Natural killer cell (primary cell): ENCODE measurements at regions not wholly inside any gene's neighbourhood (a gene's known extent, or its start where the extent isn't known, plus 50 kb on each side); places are given as distances from the start of the nearest gene placed in this dataset.

ENCODE experiments used
- ATAC-seq, 3 donors: fragments of 150-1000 bp in 2 of 3; fragments of 200-7000 bp in 1 of 3; cut with Tn5 transposase; 1 replicate in 1 of 3; 2 replicates in 2 of 3; pipeline ENCODE4 v1.10.0; 2021; ENCODE audit warnings: mild to moderate bottlenecking in 2 of 3, moderate library complexity in 2 of 3
- DNase-seq, 2 donors: peaks; one replicate each; pipeline versions ENCODE4 v3.0.0 to v3.0.0-alpha.2; 2013 to 2021; ENCODE audit warnings: mixed read lengths in 1 of 2
- H3K27ac ChIP-seq: one replicate; pipeline ENCODE4 v1.5.1; 2013; ENCODE audit warnings: mild to moderate bottlenecking, low read length
- H3K27me3 ChIP-seq: one replicate; pipeline ENCODE4 v1.6.1; 2013; ENCODE audit warnings: low read length; ENCODE audit not compliant: control insufficient read depth, insufficient read depth
- H3K36me3 ChIP-seq: one replicate; pipeline ENCODE4 v1.6.1; 2013; ENCODE audit warnings: low read length; ENCODE audit not compliant: control insufficient read depth, insufficient read depth
- H3K4me1 ChIP-seq: one replicate; pipeline ENCODE4 v1.6.1; 2013; ENCODE audit warnings: low read length; ENCODE audit not compliant: control insufficient read depth, insufficient read depth
- H3K4me3 ChIP-seq: one replicate; pipeline ENCODE4 v1.5.1; 2013; ENCODE audit warnings: low read length
- H3K9me3 ChIP-seq: one replicate; pipeline ENCODE4 v1.6.1; 2013; ENCODE audit warnings: low read length; ENCODE audit not compliant: control insufficient read depth, insufficient read depth
- H3K27ac Mint-ChIP-seq, 2 donors: one replicate each; pipeline ENCODE4 v1.8.0; 2022; ENCODE audit warnings: mild to moderate bottlenecking in 2 of 2, mixed read lengths in 2 of 2, moderate library complexity in 1 of 2
- H3K27me3 Mint-ChIP-seq, 2 donors: one replicate each; pipeline ENCODE4 v1.8.0; 2022; ENCODE audit warnings: low read depth in 2 of 2, mixed read lengths in 2 of 2
- H3K36me3 Mint-ChIP-seq: one replicate; pipeline ENCODE4 v1.8.0; 2022; ENCODE audit warnings: mixed read lengths
- H3K4me1 Mint-ChIP-seq, 2 donors: one replicate each; pipeline ENCODE4 v1.8.0; 2022; ENCODE audit warnings: mixed read lengths in 2 of 2
- H3K4me3 Mint-ChIP-seq: one replicate; pipeline ENCODE4 v1.8.0; 2022; ENCODE audit warnings: mild to moderate bottlenecking, moderate library complexity, mixed read lengths
- H3K9me3 Mint-ChIP-seq, 2 donors: one replicate each; pipeline ENCODE4 v1.8.0; 2022; ENCODE audit warnings: mixed read lengths in 2 of 2
- CTCF ChIP-seq: fragments of 200-600 bp; IDR thresholded peaks from one replicate; pipeline ENCODE4 v1.8.0; 2022; ENCODE audit warnings: antibody characterized with exemption
- WGBS: methylation state at CpG from one replicate; pipeline ENCODE4 v1.1.7; 2013; ENCODE audit warnings: missing lambda C conversion rate; ENCODE audit not compliant: insufficient coverage; 5-methylcytosine and 5-hydroxymethylcytosine counted together
- intact Hi-C: fragments of 100-400 bp; cut with micrococcal nuclease; formaldehyde crosslinking; loops from one replicate; pipeline ENCODE4 v1.14.2; 2022

GRCh38 chr11:131043251-131043650 lies 127.0 kb upstream of the SNX19 start:
- no peak for ATAC-seq
- Mint-ChIP-seq H3K4me1 (no peaks in the 10 kb centered on the region), H3K27ac (no peak overlapping the region), H3K27me3 (peaks cover 7 to 12% of the 10 kb centered on the region in 2 donors), H3K36me3 (no peaks in the 10 kb centered on the region), H3K4me3 (no peak overlapping the region), H3K9me3 (peaks cover 0 to 2% of the 10 kb centered on the region in 2 donors)
- Histone ChIP-seq H3K9me3 (no peaks in the 10 kb centered on the region), H3K27me3 (no peaks in the 10 kb centered on the region), H3K4me3 (no peak overlapping the region), H3K4me1 (no peaks in the 10 kb centered on the region), H3K27ac (no peak overlapping the region), H3K36me3 (no peaks in the 10 kb centered on the region)
- intact Hi-C loops = no loop called here
- TF ChIP-seq CTCF = no peak
- DNase-seq = no peak
- WGBS = 82% methylated on average over 1 of the region's 1 CpG

- Mint-ChIP-seq H3K9me3 (peaks cover 0 to 2% of the 10 kb centered on the region in 2 donors), H3K27ac (no peak overlapping the region), H3K27me3 (peaks cover 7% of the 10 kb centered on the region in 2 donors), H3K4me1 (no peaks in the 10 kb centered on the region), H3K36me3 (no peaks in the 10 kb centered on the region), H3K4me3 (no peak overlapping the region)
- intact Hi-C loops = no loop called here
- no peak for ATAC-seq
- no peak for TF ChIP-seq CTCF
- WGBS = 82% methylated on average over 5 of the region's 7 CpGs
- no peaks in the 10 kb centered on the region for H3K9me3 ChIP-seq
- no peaks in the 10 kb centered on the region for H3K27me3 ChIP-seq
- H3K36me3 ChIP-seq = no peaks in the 10 kb centered on the region
- no peaks in the 10 kb centered on the region for H3K4me1 ChIP-seq
- DNase-seq = no peak
- no peak overlapping the region for H3K4me3 ChIP-seq
- H3K27ac ChIP-seq = no peak overlapping the region
Observed at GRCh38 chr11:131044851-131045250, 128.6 kb upstream of the SNX19 start.

GRCh38 chr11:131052367-131052766 lies 136.1 kb upstream of the SNX19 start:
- H3K36me3 ChIP-seq = no peaks in the 10 kb centered on the region
- H3K4me1 ChIP-seq = no peaks in the 10 kb centered on the region
- H3K27ac ChIP-seq = no peak overlapping the region
- Mint-ChIP-seq H3K4me3 (no peak overlapping the region), H3K27me3 (peaks cover 0 to 3% of the 10 kb centered on the region in 2 donors), H3K4me1 (no peaks in the 10 kb centered on the region), H3K9me3 (peaks cover 0 to 2% of the 10 kb centered on the region in 2 donors), H3K36me3 (no peaks in the 10 kb centered on the region), H3K27ac (no peak overlapping the region)
- WGBS = 95% methylated on average over 3 of the region's 3 CpGs
- DNase-seq (no peak), ATAC-seq (no peak)
- intact Hi-C loops = no loop called here
- no peaks in the 10 kb centered on the region for H3K9me3 ChIP-seq
- no peak for TF ChIP-seq CTCF
- H3K4me3 ChIP-seq = no peak overlapping the region
- H3K27me3 ChIP-seq = no peaks in the 10 kb centered on the region

GRCh38 chr11:131056036-131056435 lies 139.8 kb upstream of the SNX19 start:
- Mint-ChIP-seq H3K27ac (no peak overlapping the region), H3K27me3 (peaks cover 7 to 9% of the 10 kb centered on the region in 2 donors), H3K36me3 (no peaks in the 10 kb centered on the region), H3K4me3 (no peak overlapping the region), H3K4me1 (no peaks in the 10 kb centered on the region), H3K9me3 (peaks cover 0 to 3% of the 10 kb centered on the region in 2 donors)
- no peaks in the 10 kb centered on the region for H3K4me1 ChIP-seq
- no peaks in the 10 kb centered on the region for H3K36me3 ChIP-seq
- 52% methylated on average over 1 of the region's 2 CpGs for WGBS
- no peaks in the 10 kb centered on the region for H3K9me3 ChIP-seq
- no peak overlapping the region for H3K4me3 ChIP-seq
- ATAC-seq (no peak), DNase-seq (no peak)
- no peak overlapping the region for H3K27ac ChIP-seq
- intact Hi-C loops = no loop called here
- TF ChIP-seq CTCF = no peak
- H3K27me3 ChIP-seq = no peaks in the 10 kb centered on the region
